HFFc6 (cell line): ENCODE measurements at regions not wholly inside any gene's neighbourhood (a gene's known extent, or its start where the extent isn't known, plus 50 kb on each side); places are given as distances from the start of the nearest gene placed in this dataset.

Experiments used
- DNase-seq: peaks from one replicate; pipeline ENCODE4 v3.0.0-alpha.2; 2018
- H3K27ac Mint-ChIP-seq: 2 replicates; pipeline ENCODE4 v1.8.0; 2020; ENCODE audit warnings: mild to moderate bottlenecking, mixed read lengths
- H3K27me3 Mint-ChIP-seq: 2 replicates; pipeline ENCODE4 v1.8.0; 2021; ENCODE audit warnings: mild to moderate bottlenecking, moderate library complexity, mixed read lengths; ENCODE audit not compliant: insufficient read depth
- H3K36me3 Mint-ChIP-seq: 2 replicates; pipeline ENCODE4 v1.8.0; 2021; ENCODE audit warnings: low read depth, mixed read lengths
- H3K4me1 Mint-ChIP-seq: 2 replicates; pipeline ENCODE4 v1.8.0; 2020; ENCODE audit warnings: low read depth, mixed read lengths
- H3K4me3 Mint-ChIP-seq: 2 replicates; pipeline ENCODE4 v1.8.0; 2020; ENCODE audit warnings: mild to moderate bottlenecking, moderate library complexity, mixed read lengths
- H3K9me3 Mint-ChIP-seq: 2 replicates; pipeline ENCODE4 v1.8.0; 2020; ENCODE audit warnings: mild to moderate bottlenecking, mixed read lengths
- TF ChIP-seq, protein P1 (sequence below): fragments of 200-600 bp; sonication (generic); IDR thresholded peaks from 2 replicates; pipeline ENCODE4 v1.5.0; 2021; ENCODE audit warnings: antibody characterized with exemption, mild to moderate bottlenecking

DNA sequence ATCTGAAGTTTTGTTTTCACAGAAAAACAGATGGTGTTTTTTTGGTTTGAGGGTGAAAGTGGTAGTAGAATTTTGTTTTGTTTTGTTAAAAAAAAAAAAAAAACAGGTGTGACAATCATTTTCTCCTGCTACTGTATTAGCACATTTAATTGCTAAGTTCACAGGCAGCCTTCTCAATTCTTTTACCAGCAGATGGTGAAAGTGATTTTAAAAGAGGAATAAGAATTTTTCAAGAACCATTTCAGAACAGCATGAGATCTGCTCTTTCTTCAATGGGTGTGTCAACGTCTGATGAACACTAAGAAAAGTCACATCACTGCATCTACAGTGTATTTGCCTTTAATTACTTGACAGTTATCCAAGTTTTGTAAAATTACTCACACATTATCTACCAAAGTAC, 303.7 kb upstream of the USP15 start:
- DNase-seq: no peak
- Mint-ChIP-seq H3K9me3 (peaks cover 5% of the 10 kb centered on the region), H3K4me3 (no peak overlapping the region), H3K27me3 (0 out of 2 replicates have a peak, but pooled peaks cover 2% of the 10 kb centered on the region), H3K4me1 (no peaks in the 10 kb centered on the region), H3K36me3 (no peaks in the 10 kb centered on the region), H3K27ac (no peak overlapping the region)
- TF ChIP-seq, protein P1, sequence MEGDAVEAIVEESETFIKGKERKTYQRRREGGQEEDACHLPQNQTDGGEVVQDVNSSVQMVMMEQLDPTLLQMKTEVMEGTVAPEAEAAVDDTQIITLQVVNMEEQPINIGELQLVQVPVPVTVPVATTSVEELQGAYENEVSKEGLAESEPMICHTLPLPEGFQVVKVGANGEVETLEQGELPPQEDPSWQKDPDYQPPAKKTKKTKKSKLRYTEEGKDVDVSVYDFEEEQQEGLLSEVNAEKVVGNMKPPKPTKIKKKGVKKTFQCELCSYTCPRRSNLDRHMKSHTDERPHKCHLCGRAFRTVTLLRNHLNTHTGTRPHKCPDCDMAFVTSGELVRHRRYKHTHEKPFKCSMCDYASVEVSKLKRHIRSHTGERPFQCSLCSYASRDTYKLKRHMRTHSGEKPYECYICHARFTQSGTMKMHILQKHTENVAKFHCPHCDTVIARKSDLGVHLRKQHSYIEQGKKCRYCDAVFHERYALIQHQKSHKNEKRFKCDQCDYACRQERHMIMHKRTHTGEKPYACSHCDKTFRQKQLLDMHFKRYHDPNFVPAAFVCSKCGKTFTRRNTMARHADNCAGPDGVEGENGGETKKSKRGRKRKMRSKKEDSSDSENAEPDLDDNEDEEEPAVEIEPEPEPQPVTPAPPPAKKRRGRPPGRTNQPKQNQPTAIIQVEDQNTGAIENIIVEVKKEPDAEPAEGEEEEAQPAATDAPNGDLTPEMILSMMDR: no peak

DNA sequence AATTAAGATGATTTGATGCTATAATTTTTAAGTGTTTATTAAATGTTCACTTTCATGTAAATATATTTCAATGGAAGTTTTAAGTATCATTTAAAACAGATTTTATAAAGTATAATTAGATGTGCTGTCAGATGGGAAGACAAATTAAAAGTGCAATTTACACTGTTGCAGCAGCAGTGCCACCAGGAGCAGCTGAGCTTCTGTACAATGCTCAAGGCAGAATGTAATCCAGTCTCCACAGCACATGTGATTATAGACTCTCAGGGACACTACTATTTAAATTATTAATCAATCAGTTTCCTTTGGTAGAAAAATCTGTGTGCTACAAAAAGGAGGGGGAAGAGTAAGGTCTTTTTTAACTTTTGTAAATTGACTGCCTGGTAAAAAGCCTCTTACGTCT, 285.7 kb upstream of the USP15 start:
- no peak for DNase-seq
- Mint-ChIP-seq H3K27me3 (no peaks in the 10 kb centered on the region), H3K4me3 (no peak overlapping the region), H3K27ac (no peak overlapping the region), H3K36me3 (no peaks in the 10 kb centered on the region), H3K4me1 (no peaks in the 10 kb centered on the region), H3K9me3 (peaks cover 17% of the 10 kb centered on the region)
- TF ChIP-seq, protein P1: no peak

DNA sequence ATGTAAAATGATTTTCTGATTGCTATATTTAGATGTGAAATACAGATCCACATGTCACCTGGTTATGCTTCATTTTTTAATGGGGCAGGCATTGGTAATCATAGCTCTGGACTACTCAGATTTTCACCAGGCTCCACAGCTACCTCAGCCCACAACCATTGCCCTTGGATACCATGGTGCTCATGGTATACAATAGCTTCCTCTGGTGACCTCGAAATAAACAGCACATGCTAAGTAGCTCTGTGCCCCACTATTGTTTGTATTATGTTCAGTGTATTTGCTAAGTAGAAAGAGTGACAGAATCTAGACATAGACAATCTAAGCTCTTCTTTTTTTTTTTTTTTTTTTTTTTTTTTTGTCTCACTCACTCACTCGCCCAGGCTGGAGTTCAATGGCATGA, 274.4 kb upstream of the USP15 start:
- Mint-ChIP-seq H3K4me3 (no peak overlapping the region), H3K9me3 (peaks cover 24% of the 10 kb centered on the region), H3K4me1 (no peaks in the 10 kb centered on the region), H3K36me3 (no peaks in the 10 kb centered on the region), H3K27ac (no peak overlapping the region), H3K27me3 (no peaks in the 10 kb centered on the region)
- no peak for DNase-seq
- TF ChIP-seq, protein P1: no peak

DNA sequence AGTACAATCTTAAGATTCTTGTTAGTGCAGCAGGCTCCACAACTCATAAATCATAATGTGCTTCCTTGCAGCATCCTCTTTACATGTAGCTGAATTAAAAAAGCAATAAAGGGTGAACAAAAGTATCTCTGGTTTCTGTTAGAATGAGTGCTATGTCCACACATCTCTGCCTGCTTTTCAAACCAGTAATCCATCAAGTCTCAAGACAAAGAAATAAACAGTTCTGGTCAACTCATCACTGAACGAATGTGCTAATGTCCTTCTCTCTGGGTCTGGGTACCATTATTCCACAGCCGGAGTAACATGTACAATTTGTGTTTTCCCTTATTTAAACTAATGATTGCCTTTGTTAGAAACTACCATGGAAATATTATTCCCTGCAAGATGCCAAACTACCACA, 273.0 kb upstream of the USP15 start:
- Mint-ChIP-seq H3K4me1 (no peaks in the 10 kb centered on the region), H3K36me3 (no peaks in the 10 kb centered on the region), H3K4me3 (no peak overlapping the region), H3K27ac (no peak overlapping the region), H3K27me3 (no peaks in the 10 kb centered on the region), H3K9me3 (peaks cover 19% of the 10 kb centered on the region)
- no peak for DNase-seq
- TF ChIP-seq, protein P1: no peak

DNA sequence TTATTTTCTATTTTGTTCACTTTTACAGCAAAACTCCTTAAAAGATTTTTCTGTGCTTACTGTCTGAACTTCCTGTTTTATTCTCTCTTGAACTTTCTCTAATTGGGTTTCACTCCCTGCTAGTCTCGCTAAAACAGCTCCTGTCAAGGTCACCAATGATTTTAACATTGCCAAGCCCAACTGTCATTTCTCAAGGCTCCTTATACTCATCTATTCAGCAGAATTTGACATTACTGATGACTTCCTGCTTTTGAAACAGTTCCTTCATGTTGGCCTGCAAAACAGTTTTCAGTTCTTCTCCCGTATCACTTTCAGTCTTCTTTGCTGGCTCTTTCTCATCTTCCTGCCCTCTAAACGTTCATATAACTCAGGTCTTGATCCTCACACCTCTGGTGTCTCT, 268.5 kb upstream of the USP15 start:
- TF ChIP-seq, protein P1: no peak
- Mint-ChIP-seq H3K27me3 (no peaks in the 10 kb centered on the region), H3K27ac (no peak overlapping the region), H3K4me1 (no peaks in the 10 kb centered on the region), H3K36me3 (no peaks in the 10 kb centered on the region), H3K9me3 (peaks cover 12% of the 10 kb centered on the region), H3K4me3 (no peak overlapping the region)
- DNase-seq: no peak

DNA sequence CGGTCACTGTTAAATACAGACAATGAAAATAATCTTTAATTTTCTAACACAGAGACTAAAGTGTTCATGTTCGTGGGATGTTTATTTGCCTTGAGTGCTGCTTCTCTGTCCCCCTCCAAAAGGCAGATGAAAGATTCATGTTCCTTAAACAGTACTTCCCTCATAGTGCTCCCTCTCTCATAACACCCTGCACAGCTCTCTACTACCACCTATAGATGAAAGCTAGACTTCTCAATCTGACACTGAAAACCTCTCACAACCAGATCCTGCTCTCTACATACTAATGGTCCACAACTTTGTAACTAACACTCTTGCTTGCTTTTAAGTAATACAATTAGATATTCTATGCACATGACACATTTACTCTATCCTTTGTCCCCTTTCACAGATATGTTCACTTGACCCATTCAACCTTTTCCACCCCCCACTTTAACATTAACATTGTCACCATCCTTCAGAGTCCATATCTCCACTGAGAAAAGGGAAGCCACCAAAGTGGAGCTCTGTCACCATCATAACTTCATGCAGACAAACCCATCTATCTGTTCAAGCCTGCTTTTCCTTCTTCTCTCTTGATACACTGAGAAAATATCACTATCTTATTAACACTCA, 266.4 kb upstream of the USP15 start:
- Mint-ChIP-seq H3K36me3 (no peaks in the 10 kb centered on the region), H3K4me3 (no peak overlapping the region), H3K27ac (no peak overlapping the region), H3K4me1 (no peaks in the 10 kb centered on the region), H3K9me3 (peaks cover 20% of the 10 kb centered on the region), H3K27me3 (no peaks in the 10 kb centered on the region)
- no peak for DNase-seq
- TF ChIP-seq, protein P1: peak; percentile 60; the same call in 1 of the 2 replicates
